HepG2 (cell line): ENCODE measurements at regions not wholly inside any gene's neighbourhood (a gene's known extent, or its start where the extent isn't known, plus 50 kb on each side); places are given as distances from the start of the nearest gene placed in this dataset.
A peak's percentile ranks its signal among the peaks of the same experiment; 100 is the strongest.

Experiments
- ATAC-seq: fragments of 200-7000 bp; cut with Tn5 transposase; 3 replicates; pipeline ENCODE4 v1.9.1; 2020; ENCODE audit warnings: mild to moderate bottlenecking, moderate library complexity
- BruUV-seq: library from RNA; stranded (reverse); fragments of 400-500 nt; replicated peaks from 2 replicates; lab custom pipeline; 2021; lab: Mats Ljungman, UMichigan
- CTCF ChIA-PET: fragments of 300-600 bp; formaldehyde crosslinking; extraction: SDS; loops from one replicate; lab custom pipeline; 2021; ENCODE audit warnings: low total read pairs, inconsistent platforms, low intra/inter-chr PET ratio; lab: Yijun Ruan, JAX
- POLR2A ChIA-PET: fragments of 350-600 bp; sonication (Branson Sonifier 250); formaldehyde crosslinking; loops from one replicate; lab custom pipeline; 2020; ENCODE audit warnings: antibody characterized with exemption, inconsistent platforms; lab: Yijun Ruan, JAX
- DNase-seq: peaks from one replicate; pipeline ENCODE4 v3.0.0-alpha.2; 2015; ENCODE audit warnings: low spot score
- FAIRE-seq: peaks from 3 replicates; lab custom pipeline; 2011; peaks lifted over from hg19 to GRCh38; lab: Jason Lieb, UNC
- H2AFZ ChIP-seq: one replicate; pipeline ENCODE4 v1.6.1; 2011; ENCODE audit warnings: low read length, inconsistent platforms
- H3K27ac ChIP-seq: fragments of 300-600 bp; 3 replicates; pipeline ENCODE4 v1.8.0; 2011; ENCODE audit warnings: mixed run types, mild to moderate bottlenecking, mixed read lengths, low read length, inconsistent platforms; ENCODE audit not compliant: insufficient read depth; ENCODE audit errors: extremely low read length
- H3K27me3 ChIP-seq, 2 experiments: fragments of 200-600 bp in 1 of 2; 2 replicates in 1 of 2; 3 replicates in 1 of 2; pipeline versions ENCODE4 v1.6.0 to v1.8.0; 2011; ENCODE audit warnings: low read length in 2 of 2, mild to moderate bottlenecking in 2 of 2, moderate library complexity in 2 of 2, inconsistent platforms in 1 of 2; ENCODE audit not compliant: insufficient read depth in 2 of 2, control insufficient read depth in 1 of 2
- H3K36me3 ChIP-seq, 2 experiments: fragments of 200-600 bp in 1 of 2; replicated peaks in 1 of 2; 2 replicates in 1 of 2; 3 replicates in 1 of 2; pipeline versions ENCODE4 v1.5.1 to v1.8.0; 2011; ENCODE audit warnings: low read length in 2 of 2, inconsistent platforms in 1 of 2; ENCODE audit not compliant: insufficient read depth in 2 of 2, control insufficient read depth in 1 of 2
- H3K4me1 ChIP-seq: 2 replicates; pipeline ENCODE4 v1.5.1; 2012; ENCODE audit warnings: low read length, inconsistent platforms; ENCODE audit not compliant: insufficient read depth
- H3K4me2 ChIP-seq: 2 replicates; pipeline ENCODE4 v1.6.0; 2011; ENCODE audit warnings: low read depth, low read length, inconsistent platforms
- H3K4me3 ChIP-seq, 3 experiments: fragments of 200-600 bp in 1 of 3; sonication (generic), shearing (Covaris generic) in 1 of 3; replicated peaks in 1 of 3; 2 replicates each; pipeline ENCODE4 v1.5.1; 2011 to 2016; ENCODE audit warnings: low read length in 3 of 3, inconsistent platforms in 2 of 3, low read depth in 2 of 3, mild to moderate bottlenecking in 2 of 3, control low read depth in 1 of 3, mixed read lengths in 1 of 3; ENCODE audit not compliant: insufficient read depth in 1 of 3
- H3K79me2 ChIP-seq: one replicate; pipeline ENCODE4 v1.6.1; 2011; ENCODE audit warnings: low read length, inconsistent platforms; ENCODE audit not compliant: insufficient read depth
- H3K9ac ChIP-seq: 2 replicates; pipeline ENCODE4 v1.6.0; 2011; ENCODE audit warnings: mild to moderate bottlenecking, low read depth, low read length, inconsistent platforms; ENCODE audit not compliant: insufficient read depth
- H3K9me3 ChIP-seq: 2 replicates; pipeline ENCODE4 v1.5.1; 2012; ENCODE audit warnings: mild to moderate bottlenecking, low read length
- H4K20me1 ChIP-seq: 2 replicates; pipeline ENCODE4 v1.6.0; 2011; ENCODE audit warnings: inconsistent platforms, mild to moderate bottlenecking, low read length, moderate library complexity; ENCODE audit not compliant: insufficient read depth
- ATF6 ChIP-seq: sonication (generic); formaldehyde crosslinking; conservative IDR thresholded peaks from 2 replicates; pipeline ENCODE4 v1.4.0; 2020; ENCODE audit warnings: missing genetic modification reagents
- ETV5 ChIP-seq: IDR thresholded peaks from 2 replicates; pipeline ENCODE4 v1.6.1; 2018; ENCODE audit warnings: missing biosample characterization, missing genetic modification reagents, inconsistent platforms, borderline replicate concordance
- NFYB ChIP-seq: sonication (generic); formaldehyde crosslinking; IDR thresholded peaks from 2 replicates; pipeline ENCODE4 v1.4.0; 2020; ENCODE audit warnings: missing genetic modification reagents
- NFYC ChIP-seq: IDR thresholded peaks from 2 replicates; pipeline ENCODE4 v1.6.1; 2016; ENCODE audit warnings: missing genetic modification reagents, missing compliant biosample characterization
- USF2 ChIP-seq, 2 experiments: sonication (generic) in 1 of 2; formaldehyde crosslinking in 1 of 2; IDR thresholded peaks; 2 replicates each; pipeline versions ENCODE4 v1.5.1 to v1.6.1; 2011 to 2020; ENCODE audit warnings: borderline replicate concordance in 1 of 2, low read depth in 1 of 2, low read length in 1 of 2, mild to moderate bottlenecking in 1 of 2, missing genetic modification reagents in 1 of 2, moderate library complexity in 1 of 2
- ZBTB42 ChIP-seq: sonication (generic); formaldehyde crosslinking; IDR thresholded peaks from 2 replicates; pipeline ENCODE4 v1.5.0; 2020; ENCODE audit warnings: mild to moderate bottlenecking, missing genetic modification reagents
- WGBS: methylation state at CpG from one replicate; pipeline ENCODE4 v1.1.6; 2017; ENCODE audit warnings: low lambda C conversion rate; 5-methylcytosine and 5-hydroxymethylcytosine counted together
- in situ Hi-C: cut with HindIII; loops from 2 replicates; pipeline ENCODE4 v1.10.0; 2017; ENCODE audit warnings: low pct_unique_long_range_greater_than_20kb; ENCODE audit not compliant: extremely low pct_ligation_motif_present
- intact Hi-C: fragments of 100-400 bp; cut with micrococcal nuclease; formaldehyde crosslinking; loops from one replicate; pipeline ENCODE4 v1.10.0; 2022; ENCODE audit not compliant: unreplicated experiment

DNA sequence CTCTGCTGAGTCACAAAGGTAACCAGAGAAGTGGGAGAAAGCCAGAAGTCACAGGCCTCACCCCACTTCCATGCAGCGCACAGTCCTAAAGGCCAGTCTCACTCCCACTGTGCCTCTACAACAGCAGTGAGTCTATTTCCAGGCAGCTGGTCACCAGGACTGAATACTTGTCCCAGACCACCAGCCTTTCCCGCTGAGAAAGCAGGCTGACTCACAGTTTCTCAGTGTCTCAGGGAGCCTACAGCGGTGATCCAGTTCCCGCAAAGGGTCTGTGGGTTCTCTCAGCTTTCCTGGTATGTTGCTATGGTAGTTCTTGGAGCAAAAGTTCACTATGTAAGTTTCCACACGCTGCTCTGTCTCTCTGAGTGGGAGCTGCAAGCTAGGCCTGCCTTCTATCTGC lies 622.5 kb downstream of the RNF144A start:
- Histone ChIP-seq H3K27ac (no peak overlapping the region), H3K4me3 (no peak overlapping the region), H3K4me1 (no peaks in the 10 kb centered on the region), H3K79me2 (no peaks in the 10 kb centered on the region), H4K20me1 (no peaks in the 10 kb centered on the region), H3K27me3 (no peaks in the 10 kb centered on the region), H2AFZ (no peak overlapping the region), H3K9me3 (no peaks in the 10 kb centered on the region), H3K4me2 (no peak overlapping the region), H3K36me3 (no peaks in the 10 kb centered on the region), H3K9ac (no peak overlapping the region)
- ATAC-seq (no peak), FAIRE-seq (no peak), DNase-seq (no peak)
- in situ Hi-C loops (no loop called here), intact Hi-C loops (no loop called here)
- BruUV-seq: no TSS peak
- ChIA-PET POLR2A (no interaction called here), CTCF (no interaction called here)
- WGBS: 53% methylated on average over 5 of the region's 5 CpGs
- TF ChIP-seq NFYB: no peak
- no peak for TF ChIP-seq NFYC (CRISPR knock-in tag)
- no peak for TF ChIP-seq ETV5 (CRISPR knock-in tag)

GRCh38 chr2:7552825-7553570 lies 635.8 kb downstream of the RNF144A start:
- Histone ChIP-seq H3K9me3 (no peaks in the 10 kb centered on the region), H3K9ac (no peak overlapping the region), H3K4me1 (no peaks in the 10 kb centered on the region), H3K36me3 (no peaks in the 10 kb centered on the region), H3K4me2 (no peak overlapping the region), H2AFZ (no peak overlapping the region), H3K79me2 (no peaks in the 10 kb centered on the region), H3K27me3 (peaks cover 0 to 9% of the 10 kb centered on the region in 2 experiments; a peak in 1 of 5 replicates)
- DNase-seq: no peak
- TF ChIP-seq ATF6 (CRISPR knock-in tag) (no peak), USF2 (IDR thresholded peaks at IDR 0.05; ENCODE audit: low read depth, low read length) (no peak), USF2 (CRISPR knock-in tag; IDR thresholded peaks at IDR 0.05; ENCODE audit: borderline replicate concordance) (no peak), ZBTB42 (peak; percentile 38; the same call in 1 of the 2 replicates)
- TF ChIP-seq, all 625 proteins: peak for 1
- no peak overlapping the region for H3K27ac ChIP-seq
- intact Hi-C loops (no loop called here), in situ Hi-C loops (no loop called here)
- 28% methylated on average over 5 of the region's 5 CpGs for WGBS
- ChIA-PET POLR2A (no interaction called here), CTCF (no interaction called here)
- ATAC-seq: no peak
- H4K20me1 ChIP-seq: no peaks in the 10 kb centered on the region
- no peak for FAIRE-seq
- no peak overlapping the region for H3K4me3 ChIP-seq
- BruUV-seq: no TSS peak
